ENCODE measurements at regions not wholly inside any gene's neighbourhood (a gene's known extent, or its start where the extent isn't known, plus 50 kb on each side); places are given as distances from the start of the nearest gene placed in this dataset.
A peak's percentile ranks its signal among the peaks of the same experiment; 100 is the strongest.

DNA sequence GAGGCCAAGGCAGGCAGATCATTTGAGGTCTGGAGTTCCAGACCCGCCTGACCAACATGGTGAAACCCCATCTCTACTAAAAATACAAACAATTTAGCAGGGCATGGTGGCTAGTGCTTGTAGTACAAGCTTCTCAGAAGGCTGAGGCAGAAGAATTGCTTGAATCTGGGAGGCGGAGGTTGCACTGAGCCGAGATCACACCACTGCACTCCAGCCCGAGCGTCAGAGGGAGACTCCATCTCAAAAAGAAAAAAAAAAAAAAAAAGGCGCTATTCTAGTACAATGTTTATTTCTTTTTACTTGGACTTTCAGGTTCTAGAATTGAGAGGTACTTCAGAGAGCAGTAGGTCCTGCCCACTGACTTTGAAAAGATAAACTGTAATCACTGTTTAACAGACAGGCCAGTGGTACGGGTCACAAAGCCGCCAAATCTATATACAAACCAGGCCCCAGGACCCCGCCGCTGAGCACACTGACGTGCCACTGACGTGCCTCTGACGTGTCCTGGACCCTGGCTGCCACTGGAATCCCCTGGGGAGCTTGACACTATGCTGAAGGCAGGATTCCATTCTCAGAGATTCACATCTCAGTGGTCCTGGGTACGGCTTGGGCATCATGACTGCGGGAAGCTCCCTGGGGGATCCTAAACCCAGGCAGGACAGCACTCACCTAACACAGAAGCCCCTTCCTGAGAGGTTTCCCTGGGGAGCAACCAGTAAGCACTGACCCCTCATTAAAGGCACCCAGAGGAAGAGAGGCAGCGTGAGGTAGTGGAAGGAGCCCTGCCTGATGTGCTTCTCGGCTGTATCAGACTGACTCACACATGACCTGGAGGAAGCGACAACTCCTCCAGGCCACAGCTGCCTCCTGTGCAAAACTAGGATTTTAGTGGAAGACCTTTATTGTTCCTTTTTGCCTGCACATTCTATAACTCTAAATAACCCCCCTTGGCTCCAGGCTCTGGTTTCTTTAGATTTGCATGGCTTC lies 197.8 kb upstream of the MEIS1 start:
- Histone ChIP-seq H4K12ac (ENCODE audit: low read depth, low read length) (peak overlapping the region; percentile 39), H2BK120ac (ENCODE audit: insufficient read depth, low read length, poor library complexity) (no peak overlapping the region), H3K4me3 (ENCODE audit: low read depth, low read length) (no peak overlapping the region), H2AK5ac (ENCODE audit: low read length) (no peak overlapping the region), H3K14ac (ENCODE audit: low read length) (peak overlapping the region; percentile 53), H3K27ac (ENCODE audit: low read depth, low read length) (no peak overlapping the region), H3K27me3 (ENCODE audit: insufficient read depth, low read length) (no peaks in the 10 kb centered on the region), H3K18ac (ENCODE audit: low read length) (no peak overlapping the region), H4K8ac (ENCODE audit: low read depth, low read length) (peak overlapping the region; percentile 61), H3K4me2 (ENCODE audit: low read length) (no peak overlapping the region), H3K4ac (ENCODE audit: low read depth, low read length) (no peak overlapping the region), H4K91ac (ENCODE audit: low read depth, low read length) (peak overlapping the region; percentile 37), H2AFZ (ENCODE audit: insufficient read depth, low read length, poor library complexity) (peak overlapping the region; percentile 17), H3K79me2 (ENCODE audit: control insufficient read depth, insufficient read depth, low read length, poor library complexity) (no peaks in the 10 kb centered on the region), H3K79me1 (ENCODE audit: low read length) (peaks cover 2% of the 10 kb centered on the region), H3K23ac (ENCODE audit: low read length) (no peak overlapping the region), H3K9me3 (ENCODE audit: insufficient read depth, low read depth, low read length) (no peaks in the 10 kb centered on the region), H2BK5ac (ENCODE audit: low read depth, low read length, poor library complexity) (peak overlapping the region; percentile 35), H2BK12ac (ENCODE audit: low read length) (peak overlapping the region; percentile 65), H3K36me3 (ENCODE audit: control insufficient read depth in 1 of 2, insufficient read depth in 2 of 2, low read length in 2 of 2) (no peaks in the 10 kb centered on the region), H3K9ac (ENCODE audit: low read length) (no peak overlapping the region), H3K4me1 (ENCODE audit: control insufficient read depth in 1 of 2, insufficient read depth in 2 of 2, low read length in 2 of 2) (peaks cover 7 to 10% of the 10 kb centered on the region in 2 experiments)
- peak in 1 of 2 donors; percentile 26 for DNase-seq
- WGBS (ENCODE audit: extremely low coverage, insufficient coverage, insufficient read length): no CpG with 5 or more reads among the region's 18 CpGs

- DNase-seq: no peak
- Histone ChIP-seq H2AK5ac (ENCODE audit: low read length) (no peak overlapping the region), H3K79me2 (ENCODE audit: control insufficient read depth, insufficient read depth, low read length, poor library complexity) (no peaks in the 10 kb centered on the region), H3K27me3 (ENCODE audit: insufficient read depth, low read length) (no peaks in the 10 kb centered on the region), H3K27ac (ENCODE audit: low read depth, low read length) (no peak overlapping the region), H3K9ac (ENCODE audit: low read length) (no peak overlapping the region), H2BK120ac (ENCODE audit: insufficient read depth, low read length, poor library complexity) (no peak overlapping the region), H3K14ac (ENCODE audit: low read length) (no peak overlapping the region), H3K4ac (ENCODE audit: low read depth, low read length) (no peak overlapping the region), H4K8ac (ENCODE audit: low read depth, low read length) (no peak overlapping the region), H2BK5ac (ENCODE audit: low read depth, low read length, poor library complexity) (no peak overlapping the region), H2AFZ (ENCODE audit: insufficient read depth, low read length, poor library complexity) (no peak overlapping the region), H3K9me3 (ENCODE audit: insufficient read depth, low read depth, low read length) (no peaks in the 10 kb centered on the region), H2BK12ac (ENCODE audit: low read length) (no peak overlapping the region), H3K36me3 (ENCODE audit: control insufficient read depth in 1 of 2, insufficient read depth in 2 of 2, low read length in 2 of 2) (no peaks in the 10 kb centered on the region), H3K4me2 (ENCODE audit: low read length) (no peak overlapping the region), H3K79me1 (ENCODE audit: low read length) (peaks cover 2% of the 10 kb centered on the region), H3K18ac (ENCODE audit: low read length) (no peak overlapping the region), H3K4me1 (ENCODE audit: control insufficient read depth in 1 of 2, insufficient read depth in 2 of 2, low read length in 2 of 2) (peaks cover 7 to 10% of the 10 kb centered on the region in 2 experiments), H3K4me3 (ENCODE audit: low read depth, low read length) (no peak overlapping the region), H4K91ac (ENCODE audit: low read depth, low read length) (peak overlapping the region; percentile 17), H3K23ac (ENCODE audit: low read length) (no peak overlapping the region), H4K12ac (ENCODE audit: low read depth, low read length) (no peak overlapping the region)
- no CpG with 5 or more reads among the region's 9 CpGs for WGBS (ENCODE audit: extremely low coverage, insufficient coverage, insufficient read length)
Measured at GRCh38 chr2:66236067-66236685, 198.7 kb upstream of the MEIS1 start.

- Histone ChIP-seq H3K18ac (ENCODE audit: low read length) (no peak overlapping the region), H2AFZ (ENCODE audit: insufficient read depth, low read length, poor library complexity) (no peak overlapping the region), H4K8ac (ENCODE audit: low read depth, low read length) (no peak overlapping the region), H4K12ac (ENCODE audit: low read depth, low read length) (no peak overlapping the region), H2BK5ac (ENCODE audit: low read depth, low read length, poor library complexity) (no peak overlapping the region), H2AK5ac (ENCODE audit: low read length) (no peak overlapping the region), H3K23ac (ENCODE audit: low read length) (no peak overlapping the region), H2BK12ac (ENCODE audit: low read length) (no peak overlapping the region), H3K36me3 (ENCODE audit: control insufficient read depth in 1 of 2, insufficient read depth in 2 of 2, low read length in 2 of 2) (no peaks in the 10 kb centered on the region), H3K27ac (ENCODE audit: low read depth, low read length) (no peak overlapping the region), H3K4me2 (ENCODE audit: low read length) (no peak overlapping the region), H3K9me3 (ENCODE audit: insufficient read depth, low read depth, low read length) (no peaks in the 10 kb centered on the region), H3K4ac (ENCODE audit: low read depth, low read length) (no peak overlapping the region), H4K91ac (ENCODE audit: low read depth, low read length) (no peak overlapping the region), H3K79me1 (ENCODE audit: low read length) (peaks cover 2% of the 10 kb centered on the region), H3K79me2 (ENCODE audit: control insufficient read depth, insufficient read depth, low read length, poor library complexity) (no peaks in the 10 kb centered on the region), H3K14ac (ENCODE audit: low read length) (no peak overlapping the region), H2BK120ac (ENCODE audit: insufficient read depth, low read length, poor library complexity) (no peak overlapping the region), H3K9ac (ENCODE audit: low read length) (no peak overlapping the region), H3K4me1 (ENCODE audit: control insufficient read depth in 1 of 2, insufficient read depth in 2 of 2, low read length in 2 of 2) (peaks cover 7 to 10% of the 10 kb centered on the region in 2 experiments), H3K27me3 (ENCODE audit: insufficient read depth, low read length) (no peaks in the 10 kb centered on the region), H3K4me3 (ENCODE audit: low read depth, low read length) (no peak overlapping the region)
- WGBS (ENCODE audit: extremely low coverage, insufficient coverage, insufficient read length): no CpG with 5 or more reads among the region's 7 CpGs
- no peak for DNase-seq
Measured at GRCh38 chr2:66235428-66235827, 199.5 kb upstream of the MEIS1 start.

DNA sequence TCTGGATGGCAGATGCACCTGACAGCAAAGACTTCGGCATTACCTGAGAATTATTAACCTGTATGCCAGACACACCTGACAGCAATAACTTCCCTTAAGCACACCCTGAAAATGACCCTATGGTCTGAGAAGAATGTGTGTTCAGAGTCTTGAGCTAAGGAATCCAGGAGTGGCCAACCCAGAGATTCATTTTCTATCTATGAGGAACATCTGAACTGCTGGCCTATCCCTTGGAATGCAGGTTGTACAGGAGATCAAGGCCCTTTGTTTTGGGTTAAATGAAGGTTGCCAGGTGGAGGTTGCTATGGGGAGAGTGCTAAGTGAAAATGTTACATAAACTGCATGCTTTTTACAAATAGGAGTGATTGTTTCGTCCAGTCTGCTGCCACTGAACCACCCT lies 200.9 kb upstream of the MEIS1 start:
- Histone ChIP-seq H3K4me1 (ENCODE audit: control insufficient read depth in 1 of 2, insufficient read depth in 2 of 2, low read length in 2 of 2) (peaks cover 7 to 8% of the 10 kb centered on the region in 2 experiments), H2BK120ac (ENCODE audit: insufficient read depth, low read length, poor library complexity) (no peak overlapping the region), H3K27me3 (ENCODE audit: insufficient read depth, low read length) (no peaks in the 10 kb centered on the region), H3K14ac (ENCODE audit: low read length) (no peak overlapping the region), H3K79me1 (ENCODE audit: low read length) (peaks cover 2% of the 10 kb centered on the region), H3K4me2 (ENCODE audit: low read length) (no peak overlapping the region), H3K9ac (ENCODE audit: low read length) (no peak overlapping the region), H2BK5ac (ENCODE audit: low read depth, low read length, poor library complexity) (no peak overlapping the region), H3K36me3 (ENCODE audit: control insufficient read depth in 1 of 2, insufficient read depth in 2 of 2, low read length in 2 of 2) (no peaks in the 10 kb centered on the region), H3K23ac (ENCODE audit: low read length) (no peak overlapping the region), H4K12ac (ENCODE audit: low read depth, low read length) (no peak overlapping the region), H3K9me3 (ENCODE audit: insufficient read depth, low read depth, low read length) (no peaks in the 10 kb centered on the region), H3K18ac (ENCODE audit: low read length) (no peak overlapping the region), H4K8ac (ENCODE audit: low read depth, low read length) (no peak overlapping the region), H3K4ac (ENCODE audit: low read depth, low read length) (no peak overlapping the region), H3K4me3 (ENCODE audit: low read depth, low read length) (no peak overlapping the region), H2AK5ac (ENCODE audit: low read length) (no peak overlapping the region), H2BK12ac (ENCODE audit: low read length) (no peak overlapping the region), H3K27ac (ENCODE audit: low read depth, low read length) (no peak overlapping the region), H2AFZ (ENCODE audit: insufficient read depth, low read length, poor library complexity) (no peak overlapping the region), H4K91ac (ENCODE audit: low read depth, low read length) (no peak overlapping the region), H3K79me2 (ENCODE audit: control insufficient read depth, insufficient read depth, low read length, poor library complexity) (no peaks in the 10 kb centered on the region)
- no CpG with 5 or more reads among the region's 2 CpGs for WGBS (ENCODE audit: extremely low coverage, insufficient coverage, insufficient read length)
- DNase-seq: peak; percentile 86 to 93
